GM18870 (cell line): ENCODE measurements at regions not wholly inside any gene's neighbourhood (a gene's known extent, or its start where the extent isn't known, plus 50 kb on each side); places are given as distances from the start of the nearest gene placed in this dataset.

Source experiments
- ATAC-seq: cut with Tn5 transposase; IDR thresholded peaks from one replicate; pipeline ENCODE4 v1.9.1; 2021; ENCODE audit warnings: moderate library complexity; ENCODE audit not compliant: unreplicated experiment

GRCh38 chr2:5985536-5986385, 293.6 kb downstream of the SOX11 start:
- no peak for ATAC-seq

DNA sequence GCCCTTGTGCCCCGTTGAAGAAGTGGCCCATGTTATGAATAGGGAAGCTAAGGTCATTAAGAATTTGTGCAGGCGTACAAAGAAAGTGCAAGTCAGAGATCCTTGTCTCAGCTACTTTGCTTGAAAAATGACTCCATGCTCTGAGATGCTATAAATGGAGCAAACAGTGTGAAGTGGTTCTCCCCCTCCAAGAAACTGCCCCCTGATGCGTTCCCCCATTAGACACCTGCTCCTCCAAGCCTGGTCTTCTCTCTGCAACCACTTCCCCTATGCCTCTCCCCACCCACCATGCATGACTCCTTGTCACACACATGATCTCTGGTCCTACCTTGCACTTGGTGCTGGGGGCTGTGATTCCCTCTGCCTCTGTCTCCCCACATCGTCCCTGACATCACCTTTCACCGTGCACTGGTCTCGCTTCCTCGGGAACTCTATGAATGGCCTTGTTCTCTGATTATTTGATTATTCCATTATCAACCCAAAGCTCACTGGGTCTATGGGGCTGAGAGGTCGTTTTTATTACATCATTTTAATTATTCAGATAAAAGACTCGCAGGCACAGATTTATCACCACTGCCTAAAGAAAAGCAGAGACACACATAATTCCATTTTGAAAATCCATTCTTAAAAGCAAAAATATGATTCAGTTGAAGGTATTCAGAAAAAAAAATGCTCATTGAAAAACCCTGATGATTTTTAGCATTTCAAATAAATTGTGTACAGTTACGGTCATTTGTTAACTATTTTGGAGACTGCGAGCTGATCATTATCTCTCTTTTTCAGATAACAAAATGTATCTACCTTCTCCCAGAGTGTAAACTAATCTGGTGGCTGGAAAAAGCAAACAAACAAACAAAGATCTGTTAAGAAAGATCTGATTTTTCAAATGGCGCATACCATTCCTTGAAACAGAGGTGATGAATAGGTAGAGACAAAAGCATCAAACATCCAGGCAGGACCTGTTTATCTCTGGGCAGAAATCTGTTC, 294.9 kb downstream of the SOX11 start:
- no peak for ATAC-seq

GRCh38 chr2:5988120-5988519, 295.9 kb downstream of the SOX11 start:
- no peak for ATAC-seq

DNA sequence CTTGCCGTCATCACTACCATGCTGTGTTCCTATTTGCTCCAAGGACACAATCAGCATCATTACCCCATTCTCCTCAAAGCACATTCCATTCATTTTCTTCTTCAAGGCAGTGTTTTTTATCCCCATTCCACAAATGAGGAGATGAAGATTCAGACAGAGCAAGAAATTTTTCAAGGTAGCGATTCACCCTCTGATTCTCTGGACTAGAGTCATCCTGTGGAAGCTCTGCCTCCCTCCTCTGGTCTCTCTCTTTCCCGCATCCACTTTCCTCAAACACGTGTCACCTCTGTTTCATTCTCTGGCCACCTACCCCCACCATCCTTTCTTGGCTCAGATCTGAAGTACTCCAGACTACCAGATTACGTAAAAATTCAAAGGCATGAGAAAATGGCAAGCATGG, 297.9 kb downstream of the SOX11 start:
- no peak for ATAC-seq

DNA sequence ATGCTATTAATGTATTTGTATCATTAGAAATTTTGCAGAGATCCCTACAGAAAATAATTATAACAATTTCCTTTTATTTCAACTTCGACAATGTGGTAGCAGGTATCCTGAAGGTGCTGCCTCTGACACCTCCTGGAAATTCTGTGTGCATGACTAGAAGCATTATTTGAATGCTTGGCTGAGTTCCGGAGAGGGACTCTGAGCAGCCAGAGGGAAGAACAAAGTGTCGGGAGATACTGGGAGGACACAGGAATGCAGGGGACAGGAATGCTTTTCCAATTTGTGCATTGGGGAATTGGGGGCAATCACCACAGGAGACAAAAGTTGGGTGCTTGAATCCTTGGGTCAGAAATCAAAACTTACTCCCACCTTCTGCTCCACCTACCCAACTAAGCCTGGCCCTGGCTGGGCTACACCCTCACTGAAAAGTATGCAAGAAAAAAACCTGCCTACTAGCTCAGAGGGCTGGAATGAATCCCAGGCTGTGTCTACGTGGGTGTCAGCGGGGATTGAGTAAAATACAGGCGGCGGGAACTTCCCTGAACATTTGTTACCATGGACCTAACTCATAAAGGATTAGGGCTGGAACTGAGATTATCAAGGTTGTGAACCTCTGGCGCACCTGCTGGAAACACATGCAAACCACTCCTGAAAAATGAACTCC, 299.3 kb downstream of the SOX11 start:
- ATAC-seq = no peak

GRCh38 chr2:5995832-5996231, 303.6 kb downstream of the SOX11 start:
- ATAC-seq = no peak

GRCh38 chr2:6008186-6008585, 316.0 kb downstream of the SOX11 start:
- no peak for ATAC-seq

DNA sequence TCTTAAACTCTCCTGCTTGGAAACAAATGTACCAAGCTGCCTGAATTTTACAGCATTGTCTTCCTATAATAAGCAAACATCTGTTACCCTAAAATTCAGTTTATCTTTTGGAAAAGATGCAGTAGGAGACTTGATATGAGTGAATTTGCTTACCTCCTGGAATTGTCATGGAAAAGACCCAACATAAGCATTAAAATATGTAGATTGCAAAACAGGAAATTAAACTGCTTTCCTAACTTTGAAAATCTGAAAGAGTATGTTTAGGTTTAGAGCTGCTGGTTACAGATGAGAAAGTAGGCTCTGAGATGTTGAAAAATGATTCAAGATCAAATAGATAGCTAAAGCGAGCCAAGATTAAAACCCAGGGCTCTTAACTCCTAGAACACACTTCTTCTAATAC, 316.5 kb downstream of the SOX11 start:
- ATAC-seq = no peak

DNA sequence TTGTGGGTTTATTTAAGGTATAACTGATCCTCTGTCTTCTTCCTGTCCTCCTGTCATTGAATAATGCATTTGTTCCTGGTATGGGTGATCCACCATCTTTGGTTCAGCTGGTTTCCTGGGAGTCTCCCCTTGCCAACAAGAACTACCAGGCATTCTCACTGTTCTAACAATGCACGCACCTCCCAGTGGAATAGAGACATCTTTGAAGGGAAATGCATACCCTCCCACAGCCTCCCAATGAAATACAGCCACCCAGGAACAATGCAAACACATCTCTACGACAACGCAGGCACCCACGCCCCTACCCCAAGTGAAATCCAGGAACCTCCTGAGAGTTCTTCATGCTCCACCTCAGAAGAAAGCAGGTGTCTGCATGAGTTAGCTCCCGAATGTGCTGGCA, 318.0 kb downstream of the SOX11 start:
- ATAC-seq = no peak

GRCh38 chr2:6011921-6012320, 319.7 kb downstream of the SOX11 start:
- no peak for ATAC-seq

DNA sequence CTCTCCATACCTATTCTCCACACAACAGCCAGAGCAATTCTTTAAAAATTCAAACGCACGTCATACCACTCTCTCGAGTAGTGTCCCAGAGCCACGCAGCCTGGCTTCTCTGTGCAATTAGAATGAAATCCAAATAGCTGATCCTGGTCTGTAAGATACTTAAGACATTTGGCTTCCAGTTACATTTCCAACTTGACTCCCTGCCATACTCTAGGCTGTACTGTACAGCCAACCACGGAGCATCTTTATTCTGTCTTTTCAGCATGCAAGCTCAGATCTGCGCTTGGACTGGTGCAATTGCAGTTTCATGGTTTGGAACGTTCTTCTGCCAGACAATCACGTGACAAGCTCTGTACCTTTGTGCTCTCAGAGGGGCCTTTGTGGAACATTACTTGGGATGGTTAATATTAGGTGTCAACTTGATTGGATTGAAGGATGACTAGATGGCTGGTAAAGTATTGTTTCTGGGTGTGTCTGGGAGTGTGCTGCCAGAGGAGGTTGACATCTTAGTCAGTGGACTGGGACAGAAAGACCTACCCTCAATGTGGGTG, 325.6 kb downstream of the SOX11 start:
- ATAC-seq = no peak

DNA sequence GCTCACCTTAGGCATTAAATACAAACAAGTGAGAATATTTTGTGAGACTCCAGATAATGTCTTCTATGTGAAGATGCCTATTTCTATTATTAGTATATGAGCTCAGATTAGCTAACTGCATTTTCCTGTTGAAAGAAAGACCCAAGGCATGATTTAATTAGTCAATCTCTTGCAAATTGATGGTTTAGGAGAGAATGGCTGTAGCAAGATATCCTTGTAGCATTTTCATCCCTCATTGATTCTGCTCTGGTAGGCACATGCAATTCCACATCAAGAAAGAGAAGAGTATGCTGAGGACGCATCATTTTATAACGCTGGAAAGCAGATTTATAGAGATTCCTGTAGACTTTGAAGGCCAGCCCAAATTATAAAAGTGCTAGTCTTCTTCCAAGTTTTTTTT, 332.0 kb downstream of the SOX11 start:
- ATAC-seq = no peak

DNA sequence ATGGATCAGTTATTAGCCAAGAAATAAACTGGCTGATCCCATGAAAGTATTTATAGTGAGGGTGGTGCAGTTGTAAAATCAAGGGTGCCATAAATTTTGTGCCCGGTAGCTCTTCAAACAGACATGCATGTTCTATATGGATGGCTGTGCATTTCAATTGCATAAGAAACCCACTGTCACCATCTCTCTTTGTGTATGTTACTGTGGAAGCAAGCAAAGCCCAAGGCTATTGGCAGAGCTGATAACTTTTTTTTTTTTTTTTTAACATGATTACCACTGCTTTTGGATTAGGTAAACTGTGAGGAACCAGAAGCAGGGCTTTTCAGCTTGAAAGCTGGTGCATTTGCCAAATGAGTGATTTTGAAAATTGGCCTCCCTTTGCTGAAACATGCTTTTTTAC, 332.6 kb downstream of the SOX11 start:
- no peak for ATAC-seq

GRCh38 chr2:6025391-6025790, 333.2 kb downstream of the SOX11 start:
- ATAC-seq = no peak

DNA sequence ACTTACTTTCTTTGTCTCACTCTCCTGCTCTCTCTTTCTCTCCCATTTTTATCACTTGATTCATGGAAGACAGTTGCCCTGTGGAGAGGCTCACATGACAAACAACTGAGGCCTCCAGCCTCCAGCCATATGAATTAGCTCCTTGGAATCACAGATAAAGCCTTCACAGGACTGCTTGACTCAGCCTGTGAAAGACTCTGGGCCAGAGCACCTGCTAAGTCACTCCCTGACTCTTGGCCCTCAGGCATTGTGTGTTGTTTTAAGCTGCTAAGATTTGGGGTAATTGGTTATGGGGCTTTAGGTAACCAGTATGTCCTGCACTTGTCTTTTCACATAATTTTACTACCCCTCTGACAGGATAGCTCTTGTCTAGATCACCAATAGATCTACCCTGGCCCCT, 334.9 kb downstream of the SOX11 start:
- ATAC-seq = no peak

DNA sequence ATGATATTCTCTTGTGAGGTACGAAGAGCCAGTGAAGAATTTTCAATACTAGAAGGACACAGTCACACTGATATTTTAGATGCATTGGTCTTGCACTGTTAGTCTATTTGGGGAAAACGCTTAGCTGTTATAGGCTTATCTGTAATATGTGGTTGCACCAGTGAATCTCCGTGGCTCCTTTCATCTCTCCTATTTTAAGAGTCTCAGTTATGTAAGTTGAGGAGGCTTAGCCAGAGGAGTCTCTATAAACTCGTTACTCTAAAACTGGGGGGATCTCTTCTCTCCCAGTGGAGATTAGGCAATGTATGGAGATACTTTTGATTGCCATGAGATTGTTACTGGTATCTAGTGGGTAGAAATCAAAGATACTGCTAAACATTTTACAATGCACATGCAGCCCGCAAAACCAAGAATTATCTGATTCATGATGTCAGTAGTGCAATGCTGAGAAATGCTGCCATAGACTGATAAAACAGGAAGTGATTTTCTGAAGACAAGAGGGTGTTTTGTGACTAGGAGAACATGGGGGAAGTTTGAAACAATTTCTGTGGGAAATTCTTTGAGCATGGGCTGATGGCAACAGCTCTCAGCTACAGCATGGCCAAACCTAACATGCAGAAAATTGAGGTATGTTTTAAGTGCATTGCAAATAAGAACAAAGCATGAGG, 339.1 kb downstream of the SOX11 start:
- no peak for ATAC-seq

GRCh38 chr2:6036211-6036610, 344.0 kb downstream of the SOX11 start:
- no peak for ATAC-seq

GRCh38 chr2:6043238-6043637, 351.1 kb downstream of the SOX11 start:
- no peak for ATAC-seq

DNA sequence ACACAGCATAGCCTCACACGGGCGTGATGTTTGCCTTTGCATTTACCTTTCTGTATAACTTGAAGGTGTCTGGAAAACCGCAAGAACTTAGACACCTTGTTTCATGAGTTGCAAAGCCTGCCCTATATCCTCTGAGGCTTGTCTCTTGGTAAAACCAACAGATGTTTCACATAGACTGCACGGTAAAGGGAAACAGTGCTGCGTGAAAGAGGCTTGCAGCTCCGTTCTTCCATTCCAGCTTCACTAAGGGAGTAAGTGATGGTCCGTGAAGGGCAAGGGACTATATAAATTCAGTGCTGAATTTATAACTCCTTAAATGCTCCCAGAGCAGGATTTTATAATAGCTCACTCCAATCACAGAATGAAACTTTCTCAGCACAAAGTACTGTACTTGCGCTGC, 360.5 kb downstream of the SOX11 start:
- ATAC-seq = no peak

GRCh38 chr2:6053743-6054142, 361.6 kb downstream of the SOX11 start:
- no peak for ATAC-seq
